ENCODE measurements at regions not wholly inside any gene's neighbourhood (a gene's known extent, or its start where the extent isn't known, plus 50 kb on each side); places are given as distances from the start of the nearest gene placed in this dataset.

DNA sequence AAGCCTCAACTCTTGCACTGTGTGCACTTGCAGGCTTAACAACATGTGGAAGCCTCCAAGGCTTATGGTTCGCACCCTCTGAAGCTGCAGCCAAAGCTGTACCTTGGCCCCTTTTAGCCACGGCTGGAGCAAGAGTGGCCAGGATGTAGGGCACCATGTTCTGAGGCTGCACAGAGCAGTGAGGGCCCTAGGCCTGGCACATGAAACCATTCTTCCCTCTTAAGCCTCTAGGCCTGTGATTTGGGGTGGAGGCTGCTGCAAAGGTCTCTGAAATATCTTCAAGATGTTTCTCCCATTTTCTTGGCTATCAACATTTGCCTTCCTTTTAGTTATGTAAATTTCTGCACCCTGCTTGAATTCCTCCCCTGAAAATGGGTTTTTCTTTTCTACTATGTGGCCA, 161.9 kb upstream of the SPATS2L start:
- Histone ChIP-seq H3K9me3 (peaks cover 0 to 18% (median 9%) of the 10 kb centered on the region in 8 donors), H3K27ac (no peak overlapping the region), H3K27me3 (replicated peaks in 1 of 7) (no peaks in the 10 kb centered on the region), H3K4me1 (no peaks in the 10 kb centered on the region), H3K4me3 (no peak overlapping the region), H3K36me3 (no peaks in the 10 kb centered on the region)
- 71 to 93% (median 88%) methylated on average over 2 of the region's 2 CpGs for WGBS, 5 donors
- intact Hi-C loops (cut with DNase I; ENCODE audit: low total_unique reads) = no loop called here
- TF ChIP-seq POLR2AphosphoS5 (IDR thresholded peaks at IDR 0.05) = no peak
- TF ChIP-seq, protein P1, sequence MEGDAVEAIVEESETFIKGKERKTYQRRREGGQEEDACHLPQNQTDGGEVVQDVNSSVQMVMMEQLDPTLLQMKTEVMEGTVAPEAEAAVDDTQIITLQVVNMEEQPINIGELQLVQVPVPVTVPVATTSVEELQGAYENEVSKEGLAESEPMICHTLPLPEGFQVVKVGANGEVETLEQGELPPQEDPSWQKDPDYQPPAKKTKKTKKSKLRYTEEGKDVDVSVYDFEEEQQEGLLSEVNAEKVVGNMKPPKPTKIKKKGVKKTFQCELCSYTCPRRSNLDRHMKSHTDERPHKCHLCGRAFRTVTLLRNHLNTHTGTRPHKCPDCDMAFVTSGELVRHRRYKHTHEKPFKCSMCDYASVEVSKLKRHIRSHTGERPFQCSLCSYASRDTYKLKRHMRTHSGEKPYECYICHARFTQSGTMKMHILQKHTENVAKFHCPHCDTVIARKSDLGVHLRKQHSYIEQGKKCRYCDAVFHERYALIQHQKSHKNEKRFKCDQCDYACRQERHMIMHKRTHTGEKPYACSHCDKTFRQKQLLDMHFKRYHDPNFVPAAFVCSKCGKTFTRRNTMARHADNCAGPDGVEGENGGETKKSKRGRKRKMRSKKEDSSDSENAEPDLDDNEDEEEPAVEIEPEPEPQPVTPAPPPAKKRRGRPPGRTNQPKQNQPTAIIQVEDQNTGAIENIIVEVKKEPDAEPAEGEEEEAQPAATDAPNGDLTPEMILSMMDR (IDR thresholded peaks at IDR 0.05 in 8 of 11, conservative IDR thresholded peaks at IDR 0.05 in 3 of 11) = no peak
- TF ChIP-seq POLR2A (IDR thresholded peaks at IDR 0.05) = no peak
- DNase-seq = no peak

- 80 to 90% (median 86%) methylated on average over 3 of the region's 3 CpGs for WGBS, 5 donors
- H3K27me3 ChIP-seq (replicated peaks in 1 of 7) = no peaks in the 10 kb centered on the region
- DNase-seq = no peak
Observed at GRCh38 chr2:200146501-200146900, 160.0 kb upstream of the SPATS2L start.

GRCh38 chr2:200147371-200147770, 159.1 kb upstream of the SPATS2L start:
- H3K27me3 ChIP-seq (replicated peaks in 1 of 7) = no peaks in the 10 kb centered on the region
- WGBS, 5 donors = 83 to 99% (median 94%) methylated on average over 2 of the region's 2 CpGs
- peaks cover 0 to 40% (median 29%) of the 10 kb centered on the region in 8 donors for H3K9me3 ChIP-seq
- intact Hi-C loops (cut with DNase I; ENCODE audit: low total_unique reads) = no loop called here
- TF ChIP-seq POLR2A (IDR thresholded peaks at IDR 0.05) (no peak), POLR2AphosphoS5 (IDR thresholded peaks at IDR 0.05) (no peak)
- TF ChIP-seq, protein P1 (IDR thresholded peaks at IDR 0.05 in 8 of 11, conservative IDR thresholded peaks at IDR 0.05 in 3 of 11) = no peak
- DNase-seq = no peak
- no peaks in the 10 kb centered on the region for H3K36me3 ChIP-seq
- no peak overlapping the region for H3K27ac ChIP-seq
- no peaks in the 10 kb centered on the region for H3K4me1 ChIP-seq
- H3K4me3 ChIP-seq = no peak overlapping the region

More at GRCh38 chr2:200146501-200146900, 160.0 kb upstream of the SPATS2L start:
- Histone ChIP-seq H3K4me1 (no peaks in the 10 kb centered on the region), H3K27ac (no peak overlapping the region), H3K4me3 (no peak overlapping the region), H3K36me3 (no peaks in the 10 kb centered on the region), H3K9me3 (peaks cover 0 to 37% (median 26%) of the 10 kb centered on the region in 8 donors)
- intact Hi-C loops (cut with DNase I; ENCODE audit: low total_unique reads) = no loop called here
- TF ChIP-seq POLR2A (IDR thresholded peaks at IDR 0.05) (no peak), POLR2AphosphoS5 (IDR thresholded peaks at IDR 0.05) (no peak)
- TF ChIP-seq, protein P1 (IDR thresholded peaks at IDR 0.05 in 8 of 11, conservative IDR thresholded peaks at IDR 0.05 in 3 of 11) = no peak

GRCh38 chr2:200148366-200148765, 158.1 kb upstream of the SPATS2L start:
- Histone ChIP-seq H3K4me1 (no peaks in the 10 kb centered on the region), H3K36me3 (no peaks in the 10 kb centered on the region)
- intact Hi-C loops (cut with DNase I; ENCODE audit: low total_unique reads) = no loop called here

More at GRCh38 chr2:200148366-200148765, 158.1 kb upstream of the SPATS2L start:
- no peak for DNase-seq
- TF ChIP-seq, protein P1 (IDR thresholded peaks at IDR 0.05 in 8 of 11, conservative IDR thresholded peaks at IDR 0.05 in 3 of 11) = no peak
- TF ChIP-seq POLR2A (IDR thresholded peaks at IDR 0.05) = no peak
- no peak for TF ChIP-seq POLR2AphosphoS5 (IDR thresholded peaks at IDR 0.05)
- Histone ChIP-seq H3K27ac (no peak overlapping the region), H3K4me3 (no peak overlapping the region), H3K9me3 (peaks cover 0 to 44% (median 29%) of the 10 kb centered on the region in 8 donors), H3K27me3 (replicated peaks in 1 of 7) (no peaks in the 10 kb centered on the region)
- WGBS, 5 donors = 78 to 94% (median 88%) methylated on average over 2 of the region's 2 CpGs

Data from spleen (tissue), 11 donors.